PC-3 (cell line): ENCODE measurements at regions not wholly inside any gene's neighbourhood (a gene's known extent, or its start where the extent isn't known, plus 50 kb on each side); places are given as distances from the start of the nearest gene placed in this dataset.

Experiments
- CTCF ChIP-seq: fragments of 300-600 bp; sonication (generic); conservative IDR thresholded peaks from 2 replicates; pipeline ENCODE4 v1.5.1; 2017; ENCODE audit warnings: antibody characterized with exemption, low read depth, mild to moderate bottlenecking, low read length
- EZH2 ChIP-seq: fragments of 300-600 bp; sonication (generic); IDR thresholded peaks from one replicate; pipeline ENCODE4 v1.6.1; 2017; ENCODE audit warnings: antibody characterized with exemption, mild to moderate bottlenecking, low read length; ENCODE audit not compliant: unreplicated experiment

- TF ChIP-seq EZH2 (no peak), CTCF (no peak)
These were observed 354.1 kb downstream of the SUCLA2 start for GRCh38 chr13:47647001-47647400.
